ENCODE measurements at regions not wholly inside any gene's neighbourhood (a gene's known extent, or its start where the extent isn't known, plus 50 kb on each side); places are given as distances from the start of the nearest gene placed in this dataset.
"Not testable (repeated sequence)": the region's sequence is repeated elsewhere in the genome, so short reads cannot be mapped to it uniquely, and the experiment has no call there.

- no peaks in the 10 kb centered on the region for H3K36me3 Mint-ChIP-seq
- no peak overlapping the region for H3K27ac Mint-ChIP-seq
- ATAC-seq (no peak), DNase-seq (ENCODE audit: low spot score in 2 of 2) (no peak)
- H3K9me3 Mint-ChIP-seq = no peaks in the 10 kb centered on the region
Measured at GRCh38 chr16:10300905-10301304, 85.0 kb upstream of the ATF7IP2 start.

- DNase-seq (ENCODE audit: low spot score in 2 of 2); H3K9me3 Mint-ChIP-seq; H3K27ac Mint-ChIP-seq; H3K36me3 Mint-ChIP-seq; ATAC-seq: not testable (repeated sequence)
Measured at GRCh38 chr16:10301547-10301946, 84.3 kb upstream of the ATF7IP2 start.

GRCh38 chr16:10305912-10306311, 79.9 kb upstream of the ATF7IP2 start:
- DNase-seq (ENCODE audit: low spot score in 2 of 2) = no peak
- no peak for ATAC-seq
- Mint-ChIP-seq H3K9me3 (no peaks in the 10 kb centered on the region), H3K27ac (no peak overlapping the region), H3K36me3 (no peaks in the 10 kb centered on the region)

GRCh38 chr16:10308305-10309193, 77.3 kb upstream of the ATF7IP2 start:
- no peaks in the 10 kb centered on the region for H3K9me3 Mint-ChIP-seq
- no peak overlapping the region for H3K27ac Mint-ChIP-seq
- no peaks in the 10 kb centered on the region for H3K36me3 Mint-ChIP-seq
- no peak for DNase-seq (ENCODE audit: low spot score in 2 of 2)
- ATAC-seq = no peak

GRCh38 chr16:10309271-10309932, 76.5 kb upstream of the ATF7IP2 start:
- DNase-seq (ENCODE audit: low spot score in 2 of 2) (no peak), ATAC-seq (no peak)
- Mint-ChIP-seq H3K9me3 (no peaks in the 10 kb centered on the region), H3K27ac (no peak overlapping the region), H3K36me3 (no peaks in the 10 kb centered on the region)

- ATAC-seq (no peak), DNase-seq (ENCODE audit: low spot score in 2 of 2) (no peak)
- Mint-ChIP-seq H3K9me3 (no peaks in the 10 kb centered on the region), H3K36me3 (no peaks in the 10 kb centered on the region), H3K27ac (no peak overlapping the region)
Measured at GRCh38 chr16:10312008-10312407, 73.9 kb upstream of the ATF7IP2 start.

GRCh38 chr16:10312784-10313724, 72.8 kb upstream of the ATF7IP2 start:
- DNase-seq (ENCODE audit: low spot score in 2 of 2) (no peak), ATAC-seq (no peak)
- Mint-ChIP-seq H3K9me3 (no peaks in the 10 kb centered on the region), H3K27ac (no peak overlapping the region), H3K36me3 (no peaks in the 10 kb centered on the region)

GRCh38 chr16:10314317-10314716, 71.5 kb upstream of the ATF7IP2 start:
- Mint-ChIP-seq H3K36me3 (no peaks in the 10 kb centered on the region), H3K27ac (no peak overlapping the region), H3K9me3 (peaks cover 0 to 2% of the 10 kb centered on the region in 2 donors)
- ATAC-seq = no peak
- no peak for DNase-seq (ENCODE audit: low spot score in 2 of 2)

GRCh38 chr16:10314811-10315210, 71.0 kb upstream of the ATF7IP2 start:
- Mint-ChIP-seq H3K9me3 (peaks cover 0 to 4% of the 10 kb centered on the region in 2 donors), H3K27ac (no peak overlapping the region), H3K36me3 (no peaks in the 10 kb centered on the region)
- ATAC-seq (peak; percentile 37 to 58), DNase-seq (ENCODE audit: low spot score in 2 of 2) (no peak)

GRCh38 chr16:10317425-10318001, 68.3 kb upstream of the ATF7IP2 start:
- DNase-seq (ENCODE audit: low spot score in 2 of 2) (no peak), ATAC-seq (no peak)
- Mint-ChIP-seq H3K27ac (no peak overlapping the region), H3K36me3 (no peaks in the 10 kb centered on the region), H3K9me3 (peaks cover 0 to 4% of the 10 kb centered on the region in 2 donors)

- DNase-seq (ENCODE audit: low spot score in 2 of 2) (no peak), ATAC-seq (peak; percentile 32 to 50)
- Mint-ChIP-seq H3K9me3 (peaks cover 0 to 10% of the 10 kb centered on the region in 2 donors), H3K27ac (no peak overlapping the region), H3K36me3 (no peaks in the 10 kb centered on the region)
Measured at GRCh38 chr16:10318798-10319500, 66.9 kb upstream of the ATF7IP2 start.

GRCh38 chr16:10321407-10322387, 64.2 kb upstream of the ATF7IP2 start:
- peak; percentile 48 to 62 for ATAC-seq
- H3K36me3 Mint-ChIP-seq = peaks cover 9 to 16% of the 10 kb centered on the region in 2 donors
- no peak for DNase-seq (ENCODE audit: low spot score in 2 of 2)
- peaks cover 14 to 17% of the 10 kb centered on the region in 2 donors for H3K9me3 Mint-ChIP-seq
- peak overlapping the region in 1 of 2 donors; percentile 36 for H3K27ac Mint-ChIP-seq

GRCh38 chr16:10322723-10323527, 62.9 kb upstream of the ATF7IP2 start:
- Mint-ChIP-seq H3K27ac (no peak overlapping the region), H3K9me3 (peaks cover 20 to 22% of the 10 kb centered on the region in 2 donors), H3K36me3 (peaks cover 15 to 22% of the 10 kb centered on the region in 2 donors)
- ATAC-seq = no peak
- DNase-seq (ENCODE audit: low spot score in 2 of 2) = no peak

GRCh38 chr16:10323528-10323869, 62.4 kb upstream of the ATF7IP2 start:
- ATAC-seq (no peak), DNase-seq (ENCODE audit: low spot score in 2 of 2) (no peak)
- Mint-ChIP-seq H3K27ac (no peak overlapping the region), H3K36me3 (peaks cover 15 to 22% of the 10 kb centered on the region in 2 donors), H3K9me3 (peaks cover 20 to 22% of the 10 kb centered on the region in 2 donors)
